ENCODE measurements at regions not wholly inside any gene's neighbourhood (a gene's known extent, or its start where the extent isn't known, plus 50 kb on each side); places are given as distances from the start of the nearest gene placed in this dataset.

DNA sequence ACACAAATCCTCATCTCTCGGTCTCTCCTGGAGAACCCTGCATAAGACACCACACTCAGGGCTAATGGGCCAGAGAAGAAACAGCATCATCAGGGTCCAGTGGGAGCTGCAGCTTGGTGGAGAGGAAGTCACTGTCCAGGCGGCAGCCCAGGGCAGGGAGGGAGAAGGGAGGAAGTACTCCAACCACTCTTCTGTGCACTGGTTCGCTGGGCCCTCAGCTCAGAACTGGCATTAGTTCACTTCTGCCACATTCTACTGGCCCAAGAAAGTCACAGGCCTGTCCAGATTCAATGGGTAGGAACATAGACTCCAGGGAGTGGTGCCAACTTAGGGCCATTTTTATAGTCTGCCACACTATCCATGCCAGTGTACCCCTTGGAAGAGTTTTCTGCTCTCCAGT, 169.0 kb downstream of the ABHD5 start (continued):
- TF ChIP-seq, protein P1, sequence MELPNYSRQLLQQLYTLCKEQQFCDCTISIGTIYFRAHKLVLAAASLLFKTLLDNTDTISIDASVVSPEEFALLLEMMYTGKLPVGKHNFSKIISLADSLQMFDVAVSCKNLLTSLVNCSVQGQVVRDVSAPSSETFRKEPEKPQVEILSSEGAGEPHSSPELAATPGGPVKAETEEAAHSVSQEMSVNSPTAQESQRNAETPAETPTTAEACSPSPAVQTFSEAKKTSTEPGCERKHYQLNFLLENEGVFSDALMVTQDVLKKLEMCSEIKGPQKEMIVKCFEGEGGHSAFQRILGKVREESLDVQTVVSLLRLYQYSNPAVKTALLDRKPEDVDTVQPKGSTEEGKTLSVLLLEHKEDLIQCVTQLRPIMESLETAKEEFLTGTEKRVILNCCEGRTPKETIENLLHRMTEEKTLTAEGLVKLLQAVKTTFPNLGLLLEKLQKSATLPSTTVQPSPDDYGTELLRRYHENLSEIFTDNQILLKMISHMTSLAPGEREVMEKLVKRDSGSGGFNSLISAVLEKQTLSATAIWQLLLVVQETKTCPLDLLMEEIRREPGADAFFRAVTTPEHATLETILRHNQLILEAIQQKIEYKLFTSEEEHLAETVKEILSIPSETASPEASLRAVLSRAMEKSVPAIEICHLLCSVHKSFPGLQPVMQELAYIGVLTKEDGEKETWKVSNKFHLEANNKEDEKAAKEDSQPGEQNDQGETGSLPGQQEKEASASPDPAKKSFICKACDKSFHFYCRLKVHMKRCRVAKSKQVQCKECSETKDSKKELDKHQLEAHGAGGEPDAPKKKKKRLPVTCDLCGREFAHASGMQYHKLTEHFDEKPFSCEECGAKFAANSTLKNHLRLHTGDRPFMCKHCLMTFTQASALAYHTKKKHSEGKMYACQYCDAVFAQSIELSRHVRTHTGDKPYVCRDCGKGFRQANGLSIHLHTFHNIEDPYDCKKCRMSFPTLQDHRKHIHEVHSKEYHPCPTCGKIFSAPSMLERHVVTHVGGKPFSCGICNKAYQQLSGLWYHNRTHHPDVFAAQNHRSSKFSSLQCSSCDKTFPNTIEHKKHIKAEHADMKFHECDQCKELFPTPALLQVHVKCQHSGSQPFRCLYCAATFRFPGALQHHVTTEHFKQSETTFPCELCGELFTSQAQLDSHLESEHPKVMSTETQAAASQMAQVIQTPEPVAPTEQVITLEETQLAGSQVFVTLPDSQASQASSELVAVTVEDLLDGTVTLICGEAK (IDR thresholded peaks at IDR 0.05; ENCODE audit: borderline replicate concordance): no peak
- TF ChIP-seq PAX8 (IDR thresholded peaks at IDR 0.05): no peak

DNA sequence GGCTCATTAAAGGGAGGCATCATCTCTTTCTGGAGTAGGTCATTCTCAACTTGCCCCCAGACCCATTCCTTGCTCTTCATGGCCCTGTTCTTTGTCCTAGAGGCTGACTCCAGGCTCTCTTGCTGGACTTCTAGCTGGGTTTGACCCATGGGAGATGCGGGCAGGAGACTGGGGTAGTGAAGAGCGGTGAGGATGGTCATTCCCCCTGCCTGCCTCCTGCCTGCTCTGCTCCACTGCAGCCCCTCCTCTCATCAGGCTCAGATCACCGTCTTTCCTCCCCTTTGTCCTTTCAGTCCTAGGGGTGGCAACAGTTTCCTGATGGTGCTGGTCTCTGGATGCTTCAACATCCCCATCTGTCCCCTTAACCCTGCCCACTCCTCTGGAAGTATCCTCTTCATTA, 170.9 kb downstream of the ABHD5 start:
- no peak overlapping the region for H3K4me2 ChIP-seq (ENCODE audit: control insufficient read depth, insufficient read depth)
- no peaks in the 10 kb centered on the region for H3K79me2 ChIP-seq (ENCODE audit: control insufficient read depth, insufficient read depth, low read length)
- H3K27ac ChIP-seq (ENCODE audit: control insufficient read depth, insufficient read depth): no peak overlapping the region
- no peak overlapping the region for H2AFZ ChIP-seq (ENCODE audit: control insufficient read depth, low read depth, low read length)
- no TSS peak for BruUV-seq (replicated peaks)
- peaks cover 8 to 9% of the 10 kb centered on the region in 2 experiments for H3K27me3 ChIP-seq (replicated peaks in 1 of 2; ENCODE audit: control insufficient read depth in 2 of 2, insufficient read depth in 2 of 2, low read length in 1 of 2)
- H4K20me1 ChIP-seq (ENCODE audit: control insufficient read depth, insufficient read depth): no peaks in the 10 kb centered on the region
- H3K9ac ChIP-seq (ENCODE audit: control insufficient read depth, insufficient read depth, low read length): no peak overlapping the region
- POLR2A ChIA-PET: no interaction called here
- intact Hi-C loops (cut with micrococcal nuclease; ENCODE audit: unreplicated experiment) (no loop called here), in situ Hi-C loops (cut with MboI) (no loop called here)
- ATAC-seq: no peak
- no peak for DNase-seq (ENCODE audit: low read depth, low spot score)
- RAD21 ChIA-PET (ENCODE audit: unreplicated experiment): no interaction called here
- H3K9me3 ChIP-seq (replicated peaks; ENCODE audit: control insufficient read depth, insufficient read depth, low read length): no peaks in the 10 kb centered on the region
- CTCF ChIA-PET: no interaction called here
- SMC1A ChIA-PET (ENCODE audit: uncharacterized antibody, unreplicated experiment): no interaction called here
- no peak for FAIRE-seq
- WGBS (ENCODE audit: insufficient coverage, insufficient replicate concordance, low lambda C conversion rate, missing lambda C conversion rate): 52% methylated on average over 3 of the region's 3 CpGs
- no peaks in the 10 kb centered on the region for H3K4me1 ChIP-seq (ENCODE audit: control insufficient read depth, insufficient read depth, low read length)
- no peaks in the 10 kb centered on the region for H3K36me3 ChIP-seq (ENCODE audit: control insufficient read depth in 2 of 2, insufficient read depth in 2 of 2, low read length in 1 of 2)
- no peak overlapping the region for H3K4me3 ChIP-seq
- TF ChIP-seq, protein P1 (IDR thresholded peaks at IDR 0.05; ENCODE audit: borderline replicate concordance): no peak
- TF ChIP-seq CBX3 (IDR thresholded peaks at IDR 0.05; ENCODE audit: borderline replicate concordance, low read depth) (no peak), MEF2B (IDR thresholded peaks at IDR 0.05; ENCODE audit: partially characterized antibody, poor library complexity, severe bottlenecking) (no peak), RBBP5 (conservative IDR thresholded peaks at IDR 0.05) (no peak), SMAD5 (IDR thresholded peaks at IDR 0.05; ENCODE audit: low read depth) (no peak), ZNF274 (IDR thresholded peaks at IDR 0.05; ENCODE audit: insufficient read depth, insufficient read length) (no peak), CHD4 (IDR thresholded peaks at IDR 0.05) (no peak)
- TF ChIP-seq, protein P2, sequence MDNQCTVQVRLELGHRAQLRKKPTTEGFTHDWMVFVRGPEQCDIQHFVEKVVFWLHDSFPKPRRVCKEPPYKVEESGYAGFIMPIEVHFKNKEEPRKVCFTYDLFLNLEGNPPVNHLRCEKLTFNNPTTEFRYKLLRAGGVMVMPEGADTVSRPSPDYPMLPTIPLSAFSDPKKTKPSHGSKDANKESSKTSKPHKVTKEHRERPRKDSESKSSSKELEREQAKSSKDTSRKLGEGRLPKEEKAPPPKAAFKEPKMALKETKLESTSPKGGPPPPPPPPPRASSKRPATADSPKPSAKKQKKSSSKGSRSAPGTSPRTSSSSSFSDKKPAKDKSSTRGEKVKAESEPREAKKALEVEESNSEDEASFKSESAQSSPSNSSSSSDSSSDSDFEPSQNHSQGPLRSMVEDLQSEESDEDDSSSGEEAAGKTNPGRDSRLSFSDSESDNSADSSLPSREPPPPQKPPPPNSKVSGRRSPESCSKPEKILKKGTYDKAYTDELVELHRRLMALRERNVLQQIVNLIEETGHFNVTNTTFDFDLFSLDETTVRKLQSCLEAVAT (IDR thresholded peaks at IDR 0.05): no peak
- TF ChIP-seq, protein P3, sequence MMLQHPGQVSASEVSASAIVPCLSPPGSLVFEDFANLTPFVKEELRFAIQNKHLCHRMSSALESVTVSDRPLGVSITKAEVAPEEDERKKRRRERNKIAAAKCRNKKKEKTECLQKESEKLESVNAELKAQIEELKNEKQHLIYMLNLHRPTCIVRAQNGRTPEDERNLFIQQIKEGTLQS (IDR thresholded peaks at IDR 0.05; ENCODE audit: borderline replicate concordance, extremely low read depth, low read depth, low read length): no peak
